Endodermal cell (in vitro differentiated cells): ENCODE measurements at regions not wholly inside any gene's neighbourhood (a gene's known extent, or its start where the extent isn't known, plus 50 kb on each side); places are given as distances from the start of the nearest gene placed in this dataset.

ENCODE experiments used
- DNase-seq: peaks from one replicate; pipeline ENCODE4 v3.0.0-alpha.2; 2017
- H3K27ac ChIP-seq: 2 replicates; pipeline ENCODE4 v1.5.1; 2013; ENCODE audit warnings: mild to moderate bottlenecking, low read depth, low read length, moderate library complexity
- H3K27me3 ChIP-seq: 2 replicates; pipeline ENCODE4 v1.6.1; 2013; ENCODE audit warnings: mild to moderate bottlenecking, low read length, moderate library complexity; ENCODE audit not compliant: insufficient read depth, control insufficient read depth, poor library complexity, severe bottlenecking
- H3K36me3 ChIP-seq: 2 replicates; pipeline ENCODE4 v1.7.0; 2013; ENCODE audit warnings: mild to moderate bottlenecking, low read length, moderate library complexity; ENCODE audit not compliant: control insufficient read depth, insufficient read depth
- H3K4me1 ChIP-seq: one replicate; pipeline ENCODE4 v1.7.0; 2013; ENCODE audit warnings: low read length; ENCODE audit not compliant: control insufficient read depth, insufficient read depth
- H3K4me3 ChIP-seq: 2 replicates; pipeline ENCODE4 v1.5.1; 2013; ENCODE audit warnings: mild to moderate bottlenecking, low read length, moderate library complexity
- H3K9ac ChIP-seq: 2 replicates; pipeline ENCODE4 v1.6.1; 2013; ENCODE audit warnings: mild to moderate bottlenecking, low read length, moderate library complexity; ENCODE audit not compliant: poor library complexity, severe bottlenecking; ENCODE audit errors: extremely low read depth
- H3K9me3 ChIP-seq: 2 replicates; pipeline ENCODE4 v1.6.1; 2013; ENCODE audit warnings: mild to moderate bottlenecking, low read length, moderate library complexity; ENCODE audit not compliant: control insufficient read depth
- H3K27ac Mint-ChIP-seq: 2 replicates; pipeline ENCODE4 v1.8.0; 2020; ENCODE audit warnings: mixed read lengths
- H3K27me3 Mint-ChIP-seq: 2 replicates; pipeline ENCODE4 v1.8.0; 2021; ENCODE audit warnings: mild to moderate bottlenecking, mixed read lengths; ENCODE audit not compliant: insufficient read depth
- H3K36me3 Mint-ChIP-seq: 2 replicates; pipeline ENCODE4 v1.8.0; 2020; ENCODE audit warnings: low read depth, mixed read lengths
- H3K4me1 Mint-ChIP-seq: 2 replicates; pipeline ENCODE4 v1.8.0; 2020; ENCODE audit warnings: mixed read lengths
- H3K4me3 Mint-ChIP-seq: 2 replicates; pipeline ENCODE4 v1.8.0; 2020; ENCODE audit warnings: mild to moderate bottlenecking, moderate library complexity, mixed read lengths
- H3K9me3 Mint-ChIP-seq: 2 replicates; pipeline ENCODE4 v1.8.0; 2020; ENCODE audit warnings: mild to moderate bottlenecking, mixed read lengths
- CTCF ChIP-seq: fragments of 200-600 bp; sonication (generic); conservative IDR thresholded peaks from 2 replicates; pipeline ENCODE4 v1.5.0; 2021; ENCODE audit warnings: antibody characterized with exemption, mild to moderate bottlenecking
- WGBS, 2 experiments: methylation state at CpG; one replicate each; pipeline versions ENCODE4 v1.1.5 to v1.1.7; 2013; ENCODE audit warnings: missing lambda C conversion rate in 2 of 2, mixed read lengths in 1 of 2; ENCODE audit not compliant: insufficient coverage in 1 of 2, insufficient read length in 1 of 2; 5-methylcytosine and 5-hydroxymethylcytosine counted together

- no peak overlapping the region for H3K4me3 ChIP-seq
- 93% methylated on average over 4 of the region's 5 CpGs; no CpG with 5 or more reads in 1 of the 2 experiments for WGBS, 2 experiments
- no peak overlapping the region for H3K4me3 Mint-ChIP-seq
- no peaks in the 10 kb centered on the region for H3K36me3 ChIP-seq
- H3K9me3 Mint-ChIP-seq = peaks cover 66% of the 10 kb centered on the region
- H3K4me1 Mint-ChIP-seq = no peaks in the 10 kb centered on the region
- H3K27ac Mint-ChIP-seq = no peak overlapping the region
- H3K36me3 Mint-ChIP-seq = no peaks in the 10 kb centered on the region
- no peak for TF ChIP-seq CTCF
- H3K27me3 Mint-ChIP-seq = peaks cover 4% of the 10 kb centered on the region
- no peaks in the 10 kb centered on the region for H3K9me3 ChIP-seq
- H3K4me1 ChIP-seq = no peaks in the 10 kb centered on the region
- no peaks in the 10 kb centered on the region for H3K27me3 ChIP-seq
- no peak for DNase-seq
- no peak overlapping the region for H3K9ac ChIP-seq
- no peak overlapping the region for H3K27ac ChIP-seq
Measured at GRCh38 chrX:150199181-150199580, 163.9 kb upstream of the MAMLD1 start.

GRCh38 chrX:150199803-150200202 is 163.3 kb upstream of the MAMLD1 start:
- H3K4me1 ChIP-seq = no peaks in the 10 kb centered on the region
- H3K27me3 ChIP-seq = no peaks in the 10 kb centered on the region
- H3K36me3 ChIP-seq = no peaks in the 10 kb centered on the region
- no peaks in the 10 kb centered on the region for H3K4me1 Mint-ChIP-seq
- H3K9me3 ChIP-seq = no peaks in the 10 kb centered on the region
- H3K9ac ChIP-seq = no peak overlapping the region
- no peak overlapping the region for H3K27ac ChIP-seq
- no peak overlapping the region for H3K27ac Mint-ChIP-seq
- WGBS, 2 experiments = 92 to 100% methylated on average over 1 to 2 of the region's 3 CpGs
- H3K27me3 Mint-ChIP-seq = peaks cover 2% of the 10 kb centered on the region
- H3K36me3 Mint-ChIP-seq = no peaks in the 10 kb centered on the region
- no peak overlapping the region for H3K4me3 ChIP-seq
- H3K4me3 Mint-ChIP-seq = no peak overlapping the region
- TF ChIP-seq CTCF = no peak
- DNase-seq = no peak
- H3K9me3 Mint-ChIP-seq = peaks cover 60% of the 10 kb centered on the region

GRCh38 chrX:150200361-150200760 is 162.8 kb upstream of the MAMLD1 start:
- Mint-ChIP-seq H3K36me3 (no peaks in the 10 kb centered on the region), H3K4me3 (no peak overlapping the region), H3K27me3 (peaks cover 2% of the 10 kb centered on the region), H3K9me3 (peaks cover 55% of the 10 kb centered on the region), H3K4me1 (no peaks in the 10 kb centered on the region), H3K27ac (no peak overlapping the region)
- no peaks in the 10 kb centered on the region for H3K4me1 ChIP-seq
- no peaks in the 10 kb centered on the region for H3K27me3 ChIP-seq
- 100% methylated on average over 2 of the region's 2 CpGs; no CpG with 5 or more reads in 1 of the 2 experiments for WGBS, 2 experiments
- no peak overlapping the region for H3K4me3 ChIP-seq
- no peak overlapping the region for H3K27ac ChIP-seq
- TF ChIP-seq CTCF = no peak
- H3K9ac ChIP-seq = no peak overlapping the region
- no peaks in the 10 kb centered on the region for H3K9me3 ChIP-seq
- H3K36me3 ChIP-seq = no peaks in the 10 kb centered on the region
- DNase-seq = no peak
